ENCODE measurements at regions not wholly inside any gene's neighbourhood (a gene's known extent, or its start where the extent isn't known, plus 50 kb on each side); places are given as distances from the start of the nearest gene placed in this dataset.

- H3K9me3 ChIP-seq (ENCODE audit: control insufficient read depth in 4 of 4, low read length in 3 of 4), result no peaks in the 10 kb centered on the region
- TF ChIP-seq HNF4G (IDR thresholded peaks at IDR 0.05) (no peak), NR2F2 (IDR thresholded peaks at IDR 0.05) (no peak), SP1 (IDR thresholded peaks at IDR 0.05) (no peak), FOXA1 (IDR thresholded peaks at IDR 0.05) (no peak), YY1 (IDR thresholded peaks at IDR 0.05) (no peak), ATF3 (IDR thresholded peaks at IDR 0.05) (no peak), RXRA (IDR thresholded peaks at IDR 0.05) (no peak), REST (IDR thresholded peaks at IDR 0.05) (no peak), JUND (IDR thresholded peaks at IDR 0.05) (no peak), FOXA2 (IDR thresholded peaks at IDR 0.05) (no peak), RAD21 (IDR thresholded peaks at IDR 0.05) (no peak), TAF1 (conservative IDR thresholded peaks at IDR 0.05) (no peak), GABPA (IDR thresholded peaks at IDR 0.05 in 1 of 2, conservative IDR thresholded peaks at IDR 0.05 in 1 of 2) (no peak), EGR1 (IDR thresholded peaks at IDR 0.05; ENCODE audit: low read depth in 2 of 2) (no peak)
- TF ChIP-seq, protein P1, sequence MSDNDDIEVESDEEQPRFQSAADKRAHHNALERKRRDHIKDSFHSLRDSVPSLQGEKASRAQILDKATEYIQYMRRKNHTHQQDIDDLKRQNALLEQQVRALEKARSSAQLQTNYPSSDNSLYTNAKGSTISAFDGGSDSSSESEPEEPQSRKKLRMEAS (IDR thresholded peaks at IDR 0.05), result no peak
- TF ChIP-seq, protein P2, sequence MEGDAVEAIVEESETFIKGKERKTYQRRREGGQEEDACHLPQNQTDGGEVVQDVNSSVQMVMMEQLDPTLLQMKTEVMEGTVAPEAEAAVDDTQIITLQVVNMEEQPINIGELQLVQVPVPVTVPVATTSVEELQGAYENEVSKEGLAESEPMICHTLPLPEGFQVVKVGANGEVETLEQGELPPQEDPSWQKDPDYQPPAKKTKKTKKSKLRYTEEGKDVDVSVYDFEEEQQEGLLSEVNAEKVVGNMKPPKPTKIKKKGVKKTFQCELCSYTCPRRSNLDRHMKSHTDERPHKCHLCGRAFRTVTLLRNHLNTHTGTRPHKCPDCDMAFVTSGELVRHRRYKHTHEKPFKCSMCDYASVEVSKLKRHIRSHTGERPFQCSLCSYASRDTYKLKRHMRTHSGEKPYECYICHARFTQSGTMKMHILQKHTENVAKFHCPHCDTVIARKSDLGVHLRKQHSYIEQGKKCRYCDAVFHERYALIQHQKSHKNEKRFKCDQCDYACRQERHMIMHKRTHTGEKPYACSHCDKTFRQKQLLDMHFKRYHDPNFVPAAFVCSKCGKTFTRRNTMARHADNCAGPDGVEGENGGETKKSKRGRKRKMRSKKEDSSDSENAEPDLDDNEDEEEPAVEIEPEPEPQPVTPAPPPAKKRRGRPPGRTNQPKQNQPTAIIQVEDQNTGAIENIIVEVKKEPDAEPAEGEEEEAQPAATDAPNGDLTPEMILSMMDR (IDR thresholded peaks at IDR 0.05; ENCODE audit: low read depth, low read length, missing input control), result no peak
- no peak overlapping the region for H3K27ac ChIP-seq (ENCODE audit: low read depth in 1 of 2, low read length in 2 of 2)
- DNase-seq (ENCODE audit: low spot score), result no peak
- no peak overlapping the region for H3K4me3 ChIP-seq (ENCODE audit: low read depth in 1 of 3, low read length in 3 of 3)
- no peak overlapping the region for H3K9ac ChIP-seq (ENCODE audit: low read depth in 1 of 2, low read length in 2 of 2)
- H3K27me3 ChIP-seq (ENCODE audit: control insufficient read depth in 4 of 4, insufficient read depth in 4 of 4, low read length in 3 of 4), result no peaks in the 10 kb centered on the region
- H3K36me3 ChIP-seq (ENCODE audit: control insufficient read depth in 4 of 4, insufficient read depth in 3 of 4, low read depth in 1 of 4, low read length in 3 of 4), result no peaks in the 10 kb centered on the region
- no peaks in the 10 kb centered on the region for H3K4me1 ChIP-seq (ENCODE audit: control insufficient read depth in 4 of 4, insufficient read depth in 4 of 4, low read length in 3 of 4)
Measured at GRCh38 chr13:55560331-55560730, 1580.4 kb upstream of the PRR20A start.

- Histone ChIP-seq H3K27me3 (ENCODE audit: control insufficient read depth in 4 of 4, insufficient read depth in 4 of 4, low read length in 3 of 4) (no peaks in the 10 kb centered on the region), H3K27ac (ENCODE audit: low read depth in 1 of 2, low read length in 2 of 2) (no peak overlapping the region), H3K4me3 (ENCODE audit: low read depth in 1 of 3, low read length in 3 of 3) (no peak overlapping the region), H3K36me3 (ENCODE audit: control insufficient read depth in 4 of 4, insufficient read depth in 3 of 4, low read depth in 1 of 4, low read length in 3 of 4) (no peaks in the 10 kb centered on the region), H3K9me3 (ENCODE audit: control insufficient read depth in 4 of 4, low read length in 3 of 4) (no peaks in the 10 kb centered on the region), H3K9ac (ENCODE audit: low read depth in 1 of 2, low read length in 2 of 2) (no peak overlapping the region), H3K4me1 (ENCODE audit: control insufficient read depth in 4 of 4, insufficient read depth in 4 of 4, low read length in 3 of 4) (no peaks in the 10 kb centered on the region)
- WGBS, result 58% methylated on average over 2 of the region's 2 CpGs
- no peak for TF ChIP-seq HNF4A (conservative IDR thresholded peaks at IDR 0.05)
- DNase-seq (ENCODE audit: low spot score), result no peak
Measured at GRCh38 chr13:55563267-55563666, 1577.5 kb upstream of the PRR20A start.
